Smooth muscle cell (in vitro differentiated cells): ENCODE measurements at regions not wholly inside any gene's neighbourhood (a gene's known extent, or its start where the extent isn't known, plus 50 kb on each side); places are given as distances from the start of the nearest gene placed in this dataset.

Source experiments
- DNase-seq: peaks from one replicate; lab custom pipeline; 2025; ENCODE audit not compliant: unreplicated experiment; lab: John Stamatoyannopoulos, UW
- H2AFZ ChIP-seq: fragments of 200-600 bp; sonication (generic); 2 replicates; pipeline ENCODE4 v1.6.0; 2016; ENCODE audit warnings: antibody characterized with exemption, low read depth, mild to moderate bottlenecking
- H3F3A ChIP-seq: fragments of 200-600 bp; sonication (generic); 2 replicates; pipeline ENCODE4 v1.6.0; 2017; ENCODE audit warnings: antibody characterized with exemption, low read depth
- H3K27ac ChIP-seq: fragments of 200-600 bp; sonication (generic); 2 replicates; pipeline ENCODE4 v1.5.1; 2016; ENCODE audit warnings: low read depth, mild to moderate bottlenecking
- H3K27me3 ChIP-seq: fragments of 200-600 bp; sonication (generic); 2 replicates; pipeline ENCODE4 v1.6.1; 2016; ENCODE audit warnings: low read depth, mild to moderate bottlenecking
- H3K36me3 ChIP-seq: fragments of 200-600 bp; sonication (generic); 2 replicates; pipeline ENCODE4 v1.5.1; 2016; ENCODE audit warnings: low read depth
- H3K4me1 ChIP-seq: fragments of 200-600 bp; sonication (generic); 2 replicates; pipeline ENCODE4 v1.5.1; 2016; ENCODE audit warnings: low read depth
- H3K4me2 ChIP-seq: fragments of 200-600 bp; sonication (generic); 2 replicates; pipeline ENCODE4 v1.6.0; 2016; ENCODE audit warnings: mild to moderate bottlenecking
- H3K4me3 ChIP-seq: fragments of 200-600 bp; sonication (generic); 2 replicates; pipeline ENCODE4 v1.5.1; 2016; ENCODE audit warnings: mild to moderate bottlenecking
- H3K79me2 ChIP-seq: fragments of 200-600 bp; sonication (generic); 2 replicates; pipeline ENCODE4 v1.6.0; 2016; ENCODE audit warnings: low read depth, mild to moderate bottlenecking
- H3K9ac ChIP-seq: fragments of 200-600 bp; sonication (generic); 2 replicates; pipeline ENCODE4 v1.6.0; 2016; ENCODE audit warnings: low read depth
- H3K9me3 ChIP-seq: fragments of 200-600 bp; sonication (generic); replicated peaks from 2 replicates; pipeline ENCODE4 v1.5.1; 2016; ENCODE audit warnings: low read depth
- H4K20me1 ChIP-seq: fragments of 200-600 bp; sonication (generic); 2 replicates; pipeline ENCODE4 v1.6.0; 2016; ENCODE audit warnings: low read depth
- CTCF ChIP-seq: fragments of 200-600 bp; sonication (generic); IDR thresholded peaks from 2 replicates; pipeline ENCODE4 v1.5.1; 2017; ENCODE audit warnings: borderline replicate concordance, mild to moderate bottlenecking, antibody characterized with exemption; ENCODE audit not compliant: insufficient read depth, poor library complexity, severe bottlenecking
- WGBS: methylation state at CpG from one replicate; pipeline ENCODE4 v1.1.7; 2016; ENCODE audit warnings: low lambda C conversion rate; 5-methylcytosine and 5-hydroxymethylcytosine counted together

- Histone ChIP-seq H3K79me2 (no peaks in the 10 kb centered on the region), H3K4me3 (no peak overlapping the region), H3K4me2 (no peak overlapping the region), H4K20me1 (no peaks in the 10 kb centered on the region), H3K27ac (no peak overlapping the region), H3K27me3 (no peaks in the 10 kb centered on the region), H3K36me3 (no peaks in the 10 kb centered on the region), H3F3A (no peaks in the 10 kb centered on the region), H3K4me1 (no peaks in the 10 kb centered on the region), H3K9me3 (no peaks in the 10 kb centered on the region), H3K9ac (no peak overlapping the region), H2AFZ (no peak overlapping the region)
- DNase-seq, result no peak
- no peak for TF ChIP-seq CTCF
These were observed 1233.7 kb downstream of the PCDH17 start for GRCh38 chr13:58865286-58865685.

GRCh38 chr13:58869566-58869965, 1238.0 kb downstream of the PCDH17 start:
- whole genome bisulfite sequencing, result 67% methylated on average over 1 of the region's 1 CpG

GRCh38 chr13:58876473-58876872, 1244.9 kb downstream of the PCDH17 start:
- no peak for TF ChIP-seq CTCF
- no peak for DNase-seq
- Histone ChIP-seq H4K20me1 (no peaks in the 10 kb centered on the region), H3F3A (no peaks in the 10 kb centered on the region), H3K4me2 (no peak overlapping the region), H3K9me3 (no peaks in the 10 kb centered on the region), H3K79me2 (no peaks in the 10 kb centered on the region), H3K27ac (no peak overlapping the region), H3K27me3 (no peaks in the 10 kb centered on the region), H3K36me3 (no peaks in the 10 kb centered on the region), H3K9ac (no peak overlapping the region), H2AFZ (no peak overlapping the region), H3K4me3 (no peak overlapping the region), H3K4me1 (no peaks in the 10 kb centered on the region)
- WGBS, result 66% methylated on average over 1 of the region's 1 CpG

More at GRCh38 chr13:58869566-58869965, 1238.0 kb downstream of the PCDH17 start:
- no peak overlapping the region for H3K27ac ChIP-seq
- no peaks in the 10 kb centered on the region for H3K79me2 ChIP-seq
- no peak overlapping the region for H3K4me2 ChIP-seq
- no peak overlapping the region for H3K4me3 ChIP-seq
- no peak overlapping the region for H3K9ac ChIP-seq
- no peak overlapping the region for H2AFZ ChIP-seq
- H4K20me1 ChIP-seq, result no peaks in the 10 kb centered on the region
- DNase-seq, result no peak
- no peak for TF ChIP-seq CTCF
- H3K4me1 ChIP-seq, result no peaks in the 10 kb centered on the region
- no peaks in the 10 kb centered on the region for H3F3A ChIP-seq
- H3K9me3 ChIP-seq, result no peaks in the 10 kb centered on the region
- no peaks in the 10 kb centered on the region for H3K36me3 ChIP-seq
- H3K27me3 ChIP-seq, result no peaks in the 10 kb centered on the region

GRCh38 chr13:58879114-58879513, 1247.6 kb downstream of the PCDH17 start:
- Histone ChIP-seq H3K9ac (no peak overlapping the region), H3K27ac (no peak overlapping the region), H3F3A (no peaks in the 10 kb centered on the region)

More at GRCh38 chr13:58879114-58879513, 1247.6 kb downstream of the PCDH17 start:
- H4K20me1 ChIP-seq, result no peaks in the 10 kb centered on the region
- no peak overlapping the region for H3K4me2 ChIP-seq
- no peak for DNase-seq
- no peak for TF ChIP-seq CTCF
- H3K4me1 ChIP-seq, result peaks cover 2% of the 10 kb centered on the region
- H3K9me3 ChIP-seq, result no peaks in the 10 kb centered on the region
- no peak overlapping the region for H3K4me3 ChIP-seq
- no peaks in the 10 kb centered on the region for H3K27me3 ChIP-seq
- H3K79me2 ChIP-seq, result no peaks in the 10 kb centered on the region
- H2AFZ ChIP-seq, result no peak overlapping the region
- no peaks in the 10 kb centered on the region for H3K36me3 ChIP-seq
